Stromal cell of bone marrow (primary cell): ENCODE measurements at regions not wholly inside any gene's neighbourhood (a gene's known extent, or its start where the extent isn't known, plus 50 kb on each side); places are given as distances from the start of the nearest gene placed in this dataset.
"Not testable (repeated sequence)": the region's sequence is repeated elsewhere in the genome, so short reads cannot be mapped to it uniquely, and the experiment has no call there.

ENCODE experiments used
- DNase-seq: peaks from one replicate; pipeline ENCODE4 v3.0.0-alpha.2; 2012; ENCODE audit warnings: low read depth

DNA sequence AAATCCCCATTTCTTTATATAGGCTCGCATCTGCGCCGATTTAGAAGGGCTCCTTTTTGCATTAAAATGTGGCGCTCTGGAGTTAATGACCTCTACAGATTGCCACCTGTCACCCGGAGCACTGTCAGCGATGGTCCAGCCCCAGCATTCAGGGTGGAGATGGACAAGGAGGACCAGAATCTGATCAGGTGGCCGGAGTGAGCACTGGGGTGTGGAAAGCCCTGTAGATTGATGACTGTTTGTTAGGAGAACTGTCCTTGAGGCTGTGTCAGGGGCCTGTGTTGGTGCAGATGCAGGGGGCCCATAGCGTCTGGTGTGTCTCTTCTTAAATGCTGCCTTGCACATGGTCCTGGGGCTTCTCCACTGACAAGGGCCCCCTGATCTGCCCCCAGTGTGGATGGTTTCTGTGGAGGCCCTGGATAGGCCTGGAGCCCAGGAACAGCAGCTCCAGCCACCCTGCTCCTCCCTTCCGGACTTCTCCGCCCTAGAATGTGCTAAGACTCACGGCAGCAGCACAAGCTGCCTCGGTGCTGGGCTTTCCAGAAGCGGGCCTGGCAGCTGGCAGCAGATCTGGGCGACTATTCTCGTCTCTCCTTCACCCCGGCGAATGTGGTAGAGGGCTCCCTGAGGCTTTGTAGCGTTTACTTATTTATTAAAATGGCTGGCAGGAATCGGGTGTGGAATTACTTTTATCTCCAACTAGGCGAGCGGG, 1333.3 kb downstream of the BRD1 start:
- no peak for DNase-seq

DNA sequence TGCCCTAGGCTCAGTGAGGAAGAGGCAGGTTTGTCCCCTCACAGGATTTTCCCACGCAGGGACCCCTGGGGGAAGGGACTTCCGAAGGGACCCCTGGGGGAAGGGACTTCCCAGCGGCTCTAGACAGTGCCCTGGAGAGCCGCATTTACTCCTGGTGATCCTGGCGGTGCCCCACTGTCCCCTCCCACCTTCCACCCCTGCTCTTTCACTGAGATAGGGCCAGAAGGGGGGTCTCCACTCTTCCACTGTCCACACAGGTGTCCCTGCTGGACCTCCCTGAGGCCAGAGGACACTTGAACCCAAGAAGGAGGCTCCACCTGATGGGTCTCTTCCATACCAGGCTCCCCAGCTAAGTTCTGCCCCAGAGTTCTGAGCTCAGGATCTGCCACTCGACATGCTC, 1333.9 kb downstream of the BRD1 start:
- no peak for DNase-seq

DNA sequence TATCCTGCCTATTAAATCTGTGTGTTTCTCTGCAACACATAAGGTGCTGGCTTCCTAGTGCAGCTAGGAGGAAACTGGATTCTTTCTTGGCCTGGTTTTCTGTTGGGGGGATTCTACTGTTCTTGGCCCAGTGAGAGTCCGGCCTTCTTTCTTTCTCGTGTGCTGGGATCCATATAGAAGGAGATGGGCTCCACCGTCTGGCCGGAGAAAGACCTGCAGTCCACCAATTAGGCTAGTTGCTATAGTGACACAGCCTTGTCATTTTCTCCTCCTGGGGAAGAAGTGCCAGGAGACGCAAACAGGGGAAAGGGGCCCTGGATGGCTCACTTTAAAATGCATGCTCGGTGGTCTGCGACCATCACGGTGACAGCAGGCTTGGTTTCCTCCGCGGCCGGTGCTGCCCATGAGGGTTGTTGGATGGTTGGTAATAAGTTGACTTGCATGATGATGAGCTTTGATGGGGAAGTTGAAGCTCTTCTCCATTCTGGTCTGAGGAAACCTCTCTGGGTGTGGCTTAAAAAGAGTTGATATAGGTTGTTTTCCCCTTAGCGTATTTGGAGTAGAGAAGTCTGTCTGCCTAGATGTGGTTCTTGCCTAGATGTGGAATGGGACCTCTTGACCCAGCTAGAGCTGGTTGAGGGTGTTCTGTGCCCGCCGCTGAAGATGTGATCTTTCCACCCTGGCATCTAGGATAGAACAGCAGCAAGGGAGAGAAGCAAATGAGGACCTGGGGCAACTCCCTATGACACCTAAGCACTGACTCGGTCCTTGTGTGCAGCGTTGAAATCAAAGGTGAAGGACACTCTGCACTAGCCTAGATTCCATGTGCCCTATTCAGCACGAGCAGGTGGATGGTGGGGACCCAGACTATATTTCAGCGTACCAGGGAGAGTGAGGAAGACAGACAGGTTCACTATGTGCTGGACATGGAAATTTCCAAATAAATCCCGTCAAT, 1335.0 kb downstream of the BRD1 start:
- DNase-seq: peak; percentile 60

DNA sequence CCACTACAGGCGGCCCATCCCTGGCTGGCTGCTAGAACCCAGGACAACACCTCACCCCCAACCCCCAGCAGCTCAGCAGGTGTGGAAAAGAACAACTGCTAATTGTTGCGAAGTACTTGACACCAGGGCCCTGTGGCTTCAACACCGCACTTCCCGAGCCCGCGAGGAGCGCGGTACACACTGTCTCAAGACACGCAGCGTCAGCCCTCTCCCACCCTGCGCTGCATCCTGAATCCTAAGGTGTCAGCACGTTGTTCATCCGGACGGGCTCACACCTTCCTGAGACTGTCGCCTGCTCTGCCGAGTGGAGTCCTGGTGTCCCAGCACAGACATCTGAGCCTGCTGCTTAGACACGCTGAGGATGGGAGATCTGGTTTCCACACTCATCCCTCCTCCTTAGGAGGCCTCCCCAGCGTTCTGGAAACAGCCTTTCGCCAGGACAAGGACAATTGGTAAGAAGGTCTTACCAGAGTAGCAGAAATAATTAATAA, 1336.2 kb downstream of the BRD1 start:
- DNase-seq: no peak

DNA sequence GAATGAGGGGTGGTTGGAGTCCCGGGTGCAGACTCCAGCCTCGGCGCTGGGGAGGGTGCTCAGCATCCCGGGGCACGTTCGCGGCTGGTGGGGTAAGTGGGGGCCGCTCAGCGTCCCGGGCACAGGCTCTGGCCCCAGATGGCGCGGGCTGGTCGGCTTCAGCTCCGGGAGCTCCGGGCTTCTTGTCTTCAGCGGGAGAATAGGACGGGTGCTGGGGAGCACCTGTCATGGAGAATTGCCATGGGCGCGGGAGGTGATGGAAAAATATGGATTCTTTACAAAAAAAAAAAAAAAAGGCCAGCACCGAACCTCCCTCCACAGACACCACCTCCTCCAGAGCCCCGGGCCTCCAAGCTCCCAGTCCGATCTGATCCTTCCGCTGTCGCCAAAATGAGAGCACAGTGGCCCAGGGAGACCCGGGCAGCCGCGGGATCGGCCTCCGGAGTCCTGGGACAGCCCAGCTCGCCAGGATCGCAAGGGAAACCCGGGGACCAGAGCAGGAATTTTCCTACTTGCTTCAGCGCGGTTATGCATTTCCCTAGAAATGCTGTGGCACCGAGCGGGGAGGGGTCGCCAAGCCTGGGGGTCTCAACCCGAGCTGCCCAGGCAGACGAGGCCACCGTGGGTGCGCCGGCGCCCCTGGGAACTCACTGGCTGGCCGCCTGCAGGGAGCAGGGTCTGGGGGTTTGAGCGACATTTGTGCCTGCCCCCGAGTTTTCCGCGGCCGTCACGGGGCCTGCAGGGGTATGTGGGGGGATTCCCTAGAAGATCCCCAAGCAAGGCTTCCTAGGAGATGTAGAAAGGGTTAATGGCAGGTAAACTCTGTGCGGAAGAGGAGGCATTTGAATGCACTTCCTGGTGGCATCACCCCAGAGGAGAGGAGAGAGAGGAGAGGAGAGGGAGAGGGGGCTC, 1336.9 kb downstream of the BRD1 start:
- DNase-seq: no peak

DNA sequence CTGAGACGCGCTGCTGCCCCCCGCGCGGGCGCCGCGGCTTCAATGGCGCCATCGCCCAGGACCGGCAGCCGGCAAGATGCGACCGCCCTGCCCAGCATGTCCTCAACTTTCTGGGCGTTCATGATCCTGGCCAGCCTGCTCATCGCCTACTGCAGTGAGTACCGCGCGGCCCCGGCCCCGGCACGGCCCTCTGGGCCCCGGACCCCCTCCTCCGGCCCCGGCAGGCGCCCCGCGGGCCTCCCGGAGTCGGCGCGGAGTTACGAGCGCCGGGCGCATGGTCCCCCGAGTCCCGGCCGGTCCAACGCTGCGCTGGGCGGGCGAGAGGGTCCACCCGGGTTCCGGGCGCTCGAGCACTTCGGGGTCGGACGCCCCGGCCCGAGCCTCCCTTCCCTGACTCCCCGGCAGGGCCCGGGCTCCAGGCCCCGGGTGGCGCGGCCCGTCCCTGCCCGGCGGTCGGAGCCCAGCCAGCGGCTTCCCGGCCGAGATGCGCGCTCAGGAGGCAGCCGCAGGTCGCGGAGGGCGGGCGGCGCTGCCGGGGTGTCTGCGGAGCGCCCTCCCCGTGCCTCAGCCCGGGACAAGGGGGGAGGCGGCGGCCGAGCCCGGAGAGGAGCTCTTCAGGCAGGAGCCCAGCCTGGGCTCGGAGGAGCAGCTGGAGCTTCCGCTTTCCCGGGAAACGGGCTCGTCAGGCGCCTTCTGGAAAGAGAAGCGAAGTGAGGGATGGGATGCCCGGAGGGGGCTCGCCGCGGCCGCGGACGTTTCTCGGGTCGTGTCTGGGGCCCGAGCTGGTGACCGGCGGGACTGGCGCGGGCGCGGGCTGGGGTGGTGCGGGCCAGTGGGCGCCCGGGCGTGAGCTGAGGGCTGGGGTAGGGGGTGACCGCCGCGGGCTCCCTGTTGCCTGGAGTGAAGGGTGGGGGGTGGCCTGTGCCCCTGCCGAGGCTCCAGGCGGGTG, 1337.8 kb downstream of the BRD1 start:
- no peak for DNase-seq

DNA sequence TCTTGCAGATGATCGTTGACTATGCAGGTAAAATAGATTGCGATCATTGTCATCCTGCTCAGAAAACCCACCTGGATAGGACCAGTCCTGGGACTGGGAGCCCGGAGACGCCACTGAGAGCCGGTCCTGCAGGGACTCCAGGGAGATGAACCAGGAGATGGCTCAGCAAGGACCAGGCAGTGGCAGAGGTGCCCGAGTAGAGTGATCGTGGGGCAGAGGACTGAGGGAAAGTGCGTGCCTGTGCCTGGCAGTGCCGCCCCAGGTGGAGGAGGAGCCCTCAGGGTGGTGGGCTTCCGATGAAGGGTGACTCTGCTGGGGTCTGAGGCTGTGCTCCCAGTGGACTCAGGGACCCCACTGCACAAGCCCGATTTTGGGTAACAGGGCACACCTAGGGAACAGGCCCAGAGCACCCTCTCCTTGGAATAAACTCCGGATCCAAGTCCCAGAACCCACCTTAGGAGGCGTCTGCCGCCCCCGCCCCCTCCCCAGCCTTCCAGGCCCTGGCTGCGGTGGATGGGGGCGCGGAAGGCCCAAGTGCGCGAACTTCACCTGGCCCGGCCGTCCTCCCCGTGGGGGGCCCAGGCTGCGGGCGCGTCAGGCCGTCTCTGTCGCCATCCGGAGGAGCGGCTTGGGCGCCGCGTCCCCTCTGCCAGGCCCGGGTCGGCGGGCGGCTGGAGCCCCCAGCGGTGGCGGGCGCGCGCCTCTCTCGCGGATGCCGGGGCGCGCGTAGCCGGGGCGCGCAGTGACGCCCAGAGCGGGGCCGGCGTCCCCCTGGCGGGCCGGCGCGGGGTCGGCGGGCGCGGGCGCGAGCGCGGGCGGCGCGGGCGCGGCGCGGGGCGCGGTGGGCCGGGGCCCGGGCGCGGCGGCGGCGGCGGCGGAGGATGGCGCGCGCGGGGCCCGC, 1338.8 kb downstream of the BRD1 start:
- DNase-seq: no peak

DNA sequence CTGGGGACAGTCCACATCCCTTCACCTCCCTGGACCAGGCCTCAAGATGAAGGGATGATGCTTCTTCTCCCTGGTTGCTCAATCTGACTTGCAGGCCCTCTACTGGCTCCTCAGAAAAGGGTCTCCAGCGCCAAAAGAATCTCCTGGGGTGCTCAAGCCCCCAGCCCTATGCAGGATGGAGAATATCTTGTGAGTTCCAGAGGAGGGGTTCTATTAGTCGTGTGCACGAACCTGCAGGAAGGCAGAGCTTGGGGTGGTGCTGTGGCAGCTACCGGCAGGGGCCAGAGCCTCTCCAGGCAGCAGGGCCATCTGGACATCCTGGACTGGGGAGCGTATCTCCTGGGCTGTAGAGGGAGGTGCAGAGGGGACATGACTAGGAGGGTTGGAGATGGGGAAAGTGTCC, 1339.5 kb downstream of the BRD1 start:
- DNase-seq: no peak

DNA sequence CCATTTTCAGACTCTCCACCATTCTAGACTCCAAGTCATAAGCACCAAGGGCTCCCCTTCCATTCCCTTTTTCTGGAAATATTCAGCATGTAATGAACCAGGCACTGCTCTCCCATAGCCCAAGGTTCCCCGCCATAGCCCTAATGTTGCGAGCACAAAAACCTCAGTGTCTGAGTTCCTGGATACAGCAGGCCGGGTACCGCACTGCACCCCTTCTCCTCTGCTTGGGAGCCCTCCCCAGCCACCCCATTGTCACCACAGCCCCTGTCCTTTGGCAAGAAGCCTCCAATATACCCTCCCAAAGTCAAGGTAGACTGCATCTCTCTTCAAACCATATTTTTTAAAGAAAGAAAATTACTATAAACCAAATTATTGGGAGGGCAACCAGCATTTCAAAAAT, 1341.1 kb downstream of the BRD1 start:
- DNase-seq: no peak

DNA sequence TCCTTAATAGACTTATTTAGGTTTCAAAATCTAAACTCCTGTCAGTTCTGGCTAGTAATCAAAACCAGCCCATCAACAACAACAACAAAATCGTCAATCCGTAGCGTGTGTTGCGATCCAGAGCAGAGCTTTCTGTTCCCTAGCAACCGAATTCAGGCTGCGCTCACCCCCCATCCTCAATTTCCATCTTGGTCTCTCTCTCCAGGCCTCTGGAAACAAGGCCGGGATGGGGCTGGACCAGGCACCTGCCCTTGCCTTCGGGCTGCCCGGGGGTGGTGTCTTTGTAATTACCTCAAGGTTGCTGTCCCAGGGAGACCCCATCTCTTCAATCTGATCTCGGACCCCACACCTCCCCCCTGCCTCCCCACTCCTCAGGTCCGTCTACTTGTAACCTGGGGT, 1341.5 kb downstream of the BRD1 start:
- DNase-seq: no peak

DNA sequence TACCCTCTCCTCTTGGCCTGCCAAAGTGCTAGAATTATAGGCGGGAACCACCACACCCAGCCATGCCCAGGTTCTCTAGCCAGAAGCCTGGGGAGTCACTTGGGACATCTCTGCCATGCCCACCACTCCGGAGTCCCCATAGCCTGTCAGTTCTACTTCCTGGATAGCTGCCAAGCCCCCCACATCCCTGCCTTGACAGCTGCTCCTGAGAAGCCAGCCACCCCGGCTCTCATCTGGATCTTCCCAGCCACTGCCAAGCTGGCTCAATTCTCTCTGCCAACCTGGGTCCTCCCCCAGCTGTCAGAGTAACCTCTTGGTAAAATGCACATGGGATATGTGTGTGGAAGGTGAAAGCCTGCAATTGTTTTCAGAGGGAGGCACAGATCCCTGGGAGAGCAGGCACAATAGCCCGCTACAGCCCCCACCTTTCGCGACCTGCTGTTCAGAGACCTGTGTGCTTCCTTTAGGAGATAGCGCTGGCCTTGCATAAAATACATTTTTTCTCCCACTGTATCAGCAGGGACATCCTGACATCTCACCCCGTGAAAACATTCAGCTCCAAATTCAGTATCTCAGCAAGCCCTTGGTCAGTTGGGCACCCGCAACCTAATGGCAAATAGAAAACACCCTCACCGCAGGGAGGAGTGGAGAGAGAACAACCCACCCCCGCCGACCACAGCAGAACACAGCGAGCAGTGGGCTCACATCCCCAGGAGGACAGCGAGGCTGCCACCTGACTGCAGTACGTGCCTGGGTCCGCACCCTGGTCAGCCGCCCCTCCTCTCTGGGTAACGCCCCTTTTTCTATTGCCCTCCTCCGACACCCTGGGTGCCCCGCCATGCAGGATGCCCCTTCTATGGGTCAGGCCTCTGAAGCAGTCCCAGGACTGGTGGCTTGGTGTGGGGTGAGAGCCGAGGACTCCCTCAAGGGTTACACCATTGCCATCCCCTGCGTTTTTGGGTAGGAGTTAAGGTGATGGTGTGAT, 1342.2 kb downstream of the BRD1 start:
- no peak for DNase-seq

DNA sequence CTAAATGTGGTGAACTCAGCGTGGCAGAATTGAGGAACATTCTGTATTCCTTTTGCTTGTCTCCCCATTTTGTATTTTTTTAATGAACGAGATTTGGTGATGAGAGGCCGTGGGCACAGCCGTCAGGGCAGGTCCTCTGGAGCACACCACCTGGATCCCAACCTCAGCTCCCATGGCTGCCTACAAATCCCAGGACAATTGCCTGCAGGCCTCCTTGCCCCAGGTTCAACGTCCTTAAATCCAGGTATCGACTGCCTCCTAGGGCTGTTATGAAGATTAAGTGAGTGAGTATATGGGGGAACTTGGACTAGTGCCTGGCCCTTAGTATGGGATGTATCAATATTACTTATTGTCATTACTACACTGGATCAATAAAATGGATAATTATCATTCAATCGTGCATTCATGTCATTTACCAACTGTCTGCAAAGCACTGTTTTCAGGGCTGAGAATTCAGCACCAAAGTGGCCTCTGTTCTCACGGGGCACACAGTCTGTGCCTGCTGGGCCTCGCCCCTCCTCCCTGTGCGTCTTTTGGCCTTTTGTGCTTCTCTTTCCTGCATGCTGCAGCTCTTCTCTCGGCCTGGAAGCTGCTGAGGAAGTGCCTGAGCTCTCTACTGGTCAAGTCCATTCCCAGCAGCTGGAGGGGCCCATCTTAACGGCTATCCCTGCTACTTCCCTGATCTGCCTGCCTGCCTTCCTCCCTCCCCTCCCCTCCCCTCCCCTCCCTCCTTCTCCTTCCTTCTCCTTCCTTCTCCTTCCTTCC, 1343.7 kb downstream of the BRD1 start:
- DNase-seq: no peak

DNA sequence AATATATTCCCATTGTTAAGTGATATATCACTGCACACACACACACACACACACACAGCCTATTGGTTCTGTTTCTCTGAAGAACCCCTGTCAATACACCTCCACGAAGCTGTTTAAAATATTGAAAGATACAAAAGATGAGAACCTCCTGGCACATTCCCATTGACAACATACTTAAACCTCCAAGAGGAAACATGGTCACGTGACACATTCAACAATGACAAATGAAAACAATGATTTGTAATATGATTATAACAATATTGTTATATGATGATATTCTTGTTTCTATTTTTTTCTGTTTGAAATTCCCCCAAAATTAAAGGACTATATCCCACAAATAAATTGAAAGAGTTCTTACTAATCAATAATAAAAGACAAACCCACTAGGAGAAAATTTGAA, 1344.9 kb downstream of the BRD1 start:
- no peak for DNase-seq

DNA sequence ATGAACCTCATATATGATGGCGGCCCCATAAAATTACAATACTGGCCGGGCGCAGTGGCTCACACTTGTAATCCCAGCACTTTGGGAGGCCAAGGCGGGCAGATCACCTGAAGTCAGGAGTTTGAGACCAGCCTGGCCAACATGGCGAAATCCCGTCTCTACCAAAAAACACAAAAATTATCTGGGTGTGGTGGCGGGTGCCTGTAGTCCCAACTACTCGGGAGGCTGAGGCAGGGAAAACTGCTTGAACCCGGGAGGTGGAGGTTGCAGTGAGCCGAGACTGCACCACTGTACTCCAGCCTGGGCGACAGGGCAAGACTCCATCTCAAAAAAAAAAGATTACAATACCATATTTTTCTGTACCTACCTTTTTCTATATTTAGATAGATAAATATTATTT, 1345.5 kb downstream of the BRD1 start:
- not testable (repeated sequence) for DNase-seq

DNA sequence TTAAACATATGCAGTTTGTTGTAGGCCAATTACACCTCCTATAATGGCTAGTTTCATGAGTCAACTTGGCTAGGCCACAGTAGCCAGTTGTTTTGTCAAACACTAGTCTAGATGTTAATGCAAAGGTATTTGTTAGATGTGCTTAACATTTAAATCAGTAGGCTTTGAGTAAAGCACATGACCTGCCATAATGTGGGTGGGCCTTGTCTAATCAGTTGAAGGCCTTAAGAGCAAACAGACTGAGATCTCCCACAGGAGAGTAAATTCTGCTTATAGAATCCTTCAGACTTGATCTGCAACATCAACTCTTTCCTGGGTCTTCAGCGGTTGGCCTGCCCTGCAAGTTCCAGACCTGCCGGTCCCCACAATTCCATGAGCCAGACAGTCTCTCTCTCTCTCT, 1345.9 kb downstream of the BRD1 start:
- DNase-seq: no peak

DNA sequence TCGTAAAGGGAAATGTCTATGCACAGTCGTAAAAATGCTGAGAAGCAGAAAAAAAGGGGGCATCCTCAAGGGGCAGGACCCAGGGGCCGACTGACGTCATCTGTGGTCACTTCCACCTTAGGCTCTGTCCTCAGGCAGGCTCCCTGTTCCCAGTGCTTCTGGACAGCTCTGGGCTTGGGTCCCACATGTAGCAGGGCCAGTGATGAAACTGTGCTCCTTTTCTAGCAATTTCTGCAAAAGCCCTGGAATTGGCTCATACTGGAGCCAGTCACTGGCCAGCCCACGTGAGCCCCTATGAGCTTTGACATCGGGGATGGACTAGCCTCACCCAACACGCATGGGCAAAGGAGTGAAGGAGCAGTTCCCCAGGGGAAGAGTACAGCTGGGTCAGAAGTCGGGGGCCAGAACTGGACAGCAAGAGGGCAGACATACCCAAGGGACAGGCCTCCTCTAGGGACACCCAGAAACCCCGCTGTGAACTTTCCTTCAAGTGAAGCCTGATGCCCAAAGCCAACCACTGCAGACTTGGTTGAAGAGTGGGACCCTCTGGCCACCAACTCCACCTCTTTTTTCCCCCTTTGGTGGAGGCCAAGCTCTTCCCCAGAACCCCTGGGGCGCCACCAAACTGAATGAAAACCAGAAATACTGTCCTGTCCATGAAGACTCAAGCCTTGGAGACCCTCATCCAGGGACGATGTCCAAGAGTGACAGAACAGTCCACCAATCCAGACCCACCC, 1349.0 kb downstream of the BRD1 start:
- DNase-seq: no peak

DNA sequence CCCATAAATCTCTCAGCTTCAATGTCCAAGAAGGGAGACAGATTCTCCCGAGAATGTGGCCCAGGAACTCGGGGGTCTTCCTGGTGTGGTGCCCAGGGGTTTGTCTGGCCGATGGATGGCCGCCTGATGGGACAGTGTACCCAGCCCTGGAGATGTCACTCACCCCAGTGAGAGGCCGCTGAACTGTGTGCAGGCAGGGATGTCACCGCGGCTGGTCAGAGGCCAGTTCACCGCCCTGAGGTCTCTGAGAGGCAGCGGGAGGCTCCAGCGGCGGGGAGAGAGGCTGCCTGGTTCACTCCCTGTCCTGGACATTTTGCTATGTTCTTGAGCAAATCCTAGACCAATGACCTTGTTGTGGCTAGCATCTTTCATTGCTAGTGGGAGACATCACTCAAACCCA, 1349.5 kb downstream of the BRD1 start:
- DNase-seq: no peak
